SK-N-SH treated with all-trans-retinoic acid at 6 μM for 48 hours (cell line): ENCODE measurements at regions not wholly inside any gene's neighbourhood (a gene's known extent, or its start where the extent isn't known, plus 50 kb on each side); places are given as distances from the start of the nearest gene placed in this dataset.

Source experiments
- ATAC-seq: fragments of 200-7000 bp; cut with Tn5 transposase; 3 replicates; pipeline ENCODE4 v1.9.1; 2020; ENCODE audit warnings: mild to moderate bottlenecking, moderate library complexity
- ARNTL ChIP-seq: fragments of 450-650 bp; formaldehyde crosslinking; IDR thresholded peaks from 2 replicates; pipeline ENCODE4 v1.5.0; 2020; ENCODE audit warnings: low read depth, mild to moderate bottlenecking, moderate library complexity, borderline replicate concordance
- BACH2 ChIP-seq: fragments of 250-450 bp; sonication (Bioruptor Pico); IDR thresholded peaks from 2 replicates; pipeline ENCODE4 v1.9.0; 2021; ENCODE audit warnings: mild to moderate bottlenecking, borderline replicate concordance
- CSDC2 ChIP-seq: fragments of 250-450 bp; sonication (Bioruptor Pico); IDR thresholded peaks from 2 replicates; pipeline ENCODE4 v1.5.0; 2020; ENCODE audit warnings: mild to moderate bottlenecking, moderate library complexity
- ESRRG ChIP-seq: fragments of 250-450 bp; sonication (Bioruptor Pico); IDR thresholded peaks from 2 replicates; pipeline ENCODE4 v1.6.1; 2021; ENCODE audit warnings: mild to moderate bottlenecking
- ISL1 ChIP-seq: fragments of 250-450 bp; sonication (Bioruptor Pico); IDR thresholded peaks from 2 replicates; pipeline ENCODE4 v2.1.2; 2022; ENCODE audit warnings: mild to moderate bottlenecking, moderate library complexity
- OSR1 ChIP-seq: fragments of 250-450 bp; sonication (Bioruptor Pico); IDR thresholded peaks from 2 replicates; pipeline ENCODE4 v1.8.0; 2022; ENCODE audit warnings: moderate library complexity, mild to moderate bottlenecking, inconsistent platforms
- RARB ChIP-seq: fragments of 250-450 bp; sonication (Bioruptor Pico); IDR thresholded peaks from 2 replicates; pipeline ENCODE4 v1.8.0; 2021; ENCODE audit warnings: mild to moderate bottlenecking, moderate library complexity
- SNAI2 ChIP-seq: fragments of 250-450 bp; sonication (Bioruptor Pico); IDR thresholded peaks from 2 replicates; pipeline ENCODE4 v1.5.0; 2020; ENCODE audit warnings: mild to moderate bottlenecking, moderate library complexity
- TCF4 ChIP-seq: fragments of 250-450 bp; sonication (Bioruptor Pico); IDR thresholded peaks from 2 replicates; pipeline ENCODE4 v1.8.0; 2021; ENCODE audit warnings: mild to moderate bottlenecking, moderate library complexity, borderline replicate concordance
- TOX ChIP-seq: fragments of 250-450 bp; sonication (Bioruptor Pico); IDR thresholded peaks from 2 replicates; pipeline ENCODE4 v1.8.0; 2021; ENCODE audit warnings: mild to moderate bottlenecking, moderate library complexity, borderline replicate concordance
- ZC3H10 ChIP-seq: fragments of 250-450 bp; sonication (Bioruptor Pico); IDR thresholded peaks from 2 replicates; pipeline ENCODE4 v1.5.1; 2021; ENCODE audit warnings: mild to moderate bottlenecking, moderate library complexity
- ZFP3 ChIP-seq: fragments of 250-450 bp; sonication (Bioruptor Pico); IDR thresholded peaks from 2 replicates; pipeline ENCODE4 v1.5.0; 2020; ENCODE audit warnings: mild to moderate bottlenecking, moderate library complexity
- ZFP30 ChIP-seq: fragments of 450-650 bp; formaldehyde crosslinking; IDR thresholded peaks from 2 replicates; pipeline ENCODE4 v1.5.0; 2022; ENCODE audit warnings: mild to moderate bottlenecking, moderate library complexity
- ZNF565 ChIP-seq: fragments of 450-650 bp; formaldehyde crosslinking; conservative IDR thresholded peaks from 2 replicates; pipeline ENCODE4 v1.5.0; 2020; ENCODE audit warnings: low read depth, mild to moderate bottlenecking, moderate library complexity
- ZNF70 ChIP-seq: fragments of 450-650 bp; formaldehyde crosslinking; IDR thresholded peaks from 2 replicates; pipeline ENCODE4 v1.5.0; 2020; ENCODE audit warnings: mild to moderate bottlenecking, moderate library complexity
- ZNF8 ChIP-seq: fragments of 450-650 bp; formaldehyde crosslinking; IDR thresholded peaks from 2 replicates; pipeline ENCODE4 v1.5.0; 2020; ENCODE audit warnings: mild to moderate bottlenecking, moderate library complexity
- TF ChIP-seq, protein P1 (sequence below): fragments of 250-450 bp; sonication (Bioruptor Pico); IDR thresholded peaks from 2 replicates; pipeline ENCODE4 v1.5.1; 2021; ENCODE audit warnings: mild to moderate bottlenecking, moderate library complexity
- TF ChIP-seq, protein P2 (sequence below): fragments of 250-450 bp; sonication (Bioruptor Pico); IDR thresholded peaks from 2 replicates; pipeline ENCODE4 v1.5.0; 2020; ENCODE audit warnings: mild to moderate bottlenecking, moderate library complexity
- TF ChIP-seq, protein P3 (sequence below): fragments of 250-450 bp; sonication (Bioruptor Pico); IDR thresholded peaks from 2 replicates; pipeline ENCODE4 v1.8.0; 2020; ENCODE audit warnings: mild to moderate bottlenecking, moderate library complexity, borderline replicate concordance
- TF ChIP-seq, protein P4 (sequence below): fragments of 250-450 bp; sonication (Bioruptor Pico); IDR thresholded peaks from 2 replicates; pipeline ENCODE4 v1.8.0; 2021; ENCODE audit warnings: low read depth, mild to moderate bottlenecking, moderate library complexity, borderline replicate concordance

DNA sequence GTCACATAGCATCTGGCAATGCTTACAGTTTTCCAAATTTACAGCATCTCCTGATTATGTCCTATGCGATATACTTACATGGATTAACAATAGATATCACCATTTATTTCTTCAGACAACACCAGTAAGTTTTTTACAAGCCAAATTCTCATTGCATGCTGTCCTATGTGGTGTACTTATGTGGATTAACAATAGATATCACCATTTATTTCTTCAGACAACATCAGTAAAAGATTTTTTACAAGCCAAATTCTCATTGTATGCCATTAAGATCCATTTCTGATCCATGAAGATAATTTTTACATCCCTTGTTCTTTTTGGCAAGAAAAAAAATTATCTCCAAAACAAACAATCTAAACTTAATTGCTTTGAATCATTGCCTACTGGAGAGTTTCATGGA, 340.9 kb downstream of the KCNN2 start:
- no peak for ATAC-seq
- no peak for TF ChIP-seq ARNTL
- no peak for TF ChIP-seq ZNF8 (CRISPR knock-in tag)
- no peak for TF ChIP-seq ISL1 (CRISPR knock-in tag)
- no peak for TF ChIP-seq RARB (CRISPR knock-in tag)
- TF ChIP-seq ESRRG (CRISPR knock-in tag), result no peak
- TF ChIP-seq ZFP30 (CRISPR knock-in tag), result no peak
- TF ChIP-seq SNAI2 (CRISPR knock-in tag), result no peak
- TF ChIP-seq, protein P1, sequence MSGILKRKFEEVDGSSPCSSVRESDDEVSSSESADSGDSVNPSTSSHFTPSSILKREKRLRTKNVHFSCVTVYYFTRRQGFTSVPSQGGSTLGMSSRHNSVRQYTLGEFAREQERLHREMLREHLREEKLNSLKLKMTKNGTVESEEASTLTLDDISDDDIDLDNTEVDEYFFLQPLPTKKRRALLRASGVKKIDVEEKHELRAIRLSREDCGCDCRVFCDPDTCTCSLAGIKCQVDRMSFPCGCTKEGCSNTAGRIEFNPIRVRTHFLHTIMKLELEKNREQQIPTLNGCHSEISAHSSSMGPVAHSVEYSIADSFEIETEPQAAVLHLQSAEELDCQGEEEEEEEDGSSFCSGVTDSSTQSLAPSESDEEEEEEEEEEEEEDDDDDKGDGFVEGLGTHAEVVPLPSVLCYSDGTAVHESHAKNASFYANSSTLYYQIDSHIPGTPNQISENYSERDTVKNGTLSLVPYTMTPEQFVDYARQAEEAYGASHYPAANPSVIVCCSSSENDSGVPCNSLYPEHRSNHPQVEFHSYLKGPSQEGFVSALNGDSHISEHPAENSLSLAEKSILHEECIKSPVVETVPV (CRISPR knock-in tag), result no peak
- TF ChIP-seq, protein P2, sequence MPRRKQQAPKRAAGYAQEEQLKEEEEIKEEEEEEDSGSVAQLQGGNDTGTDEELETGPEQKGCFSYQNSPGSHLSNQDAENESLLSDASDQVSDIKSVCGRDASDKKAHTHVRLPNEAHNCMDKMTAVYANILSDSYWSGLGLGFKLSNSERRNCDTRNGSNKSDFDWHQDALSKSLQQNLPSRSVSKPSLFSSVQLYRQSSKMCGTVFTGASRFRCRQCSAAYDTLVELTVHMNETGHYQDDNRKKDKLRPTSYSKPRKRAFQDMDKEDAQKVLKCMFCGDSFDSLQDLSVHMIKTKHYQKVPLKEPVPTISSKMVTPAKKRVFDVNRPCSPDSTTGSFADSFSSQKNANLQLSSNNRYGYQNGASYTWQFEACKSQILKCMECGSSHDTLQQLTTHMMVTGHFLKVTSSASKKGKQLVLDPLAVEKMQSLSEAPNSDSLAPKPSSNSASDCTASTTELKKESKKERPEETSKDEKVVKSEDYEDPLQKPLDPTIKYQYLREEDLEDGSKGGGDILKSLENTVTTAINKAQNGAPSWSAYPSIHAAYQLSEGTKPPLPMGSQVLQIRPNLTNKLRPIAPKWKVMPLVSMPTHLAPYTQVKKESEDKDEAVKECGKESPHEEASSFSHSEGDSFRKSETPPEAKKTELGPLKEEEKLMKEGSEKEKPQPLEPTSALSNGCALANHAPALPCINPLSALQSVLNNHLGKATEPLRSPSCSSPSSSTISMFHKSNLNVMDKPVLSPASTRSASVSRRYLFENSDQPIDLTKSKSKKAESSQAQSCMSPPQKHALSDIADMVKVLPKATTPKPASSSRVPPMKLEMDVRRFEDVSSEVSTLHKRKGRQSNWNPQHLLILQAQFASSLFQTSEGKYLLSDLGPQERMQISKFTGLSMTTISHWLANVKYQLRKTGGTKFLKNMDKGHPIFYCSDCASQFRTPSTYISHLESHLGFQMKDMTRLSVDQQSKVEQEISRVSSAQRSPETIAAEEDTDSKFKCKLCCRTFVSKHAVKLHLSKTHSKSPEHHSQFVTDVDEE (CRISPR knock-in tag), result no peak

DNA sequence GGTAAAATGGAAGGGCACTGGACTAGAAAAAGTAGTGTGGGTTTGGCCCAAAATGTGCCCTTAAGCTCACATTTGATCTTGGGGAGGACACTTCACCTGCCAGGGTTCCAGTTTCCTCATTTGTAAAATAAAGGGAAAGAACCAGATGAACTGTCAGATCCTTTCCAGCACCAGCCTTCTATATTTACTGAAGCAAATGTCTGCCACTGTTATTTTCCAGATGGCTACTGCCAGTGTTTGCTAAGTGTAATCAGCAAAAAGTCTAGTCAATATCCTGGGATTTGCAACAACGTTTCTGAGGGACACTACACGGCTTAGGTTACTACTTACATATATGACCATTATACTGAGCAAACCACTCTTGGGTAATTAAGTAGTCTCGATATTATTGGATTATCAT, 340.3 kb downstream of the KCNN2 start:
- no peak for ATAC-seq
- TF ChIP-seq TCF4 (CRISPR knock-in tag) (no peak), ESRRG (CRISPR knock-in tag) (no peak), OSR1 (CRISPR knock-in tag) (no peak), ZNF8 (CRISPR knock-in tag) (no peak), ZNF70 (CRISPR knock-in tag) (no peak)
- TF ChIP-seq, protein P1 (CRISPR knock-in tag), result no peak
- TF ChIP-seq, protein P2 (CRISPR knock-in tag), result no peak

DNA sequence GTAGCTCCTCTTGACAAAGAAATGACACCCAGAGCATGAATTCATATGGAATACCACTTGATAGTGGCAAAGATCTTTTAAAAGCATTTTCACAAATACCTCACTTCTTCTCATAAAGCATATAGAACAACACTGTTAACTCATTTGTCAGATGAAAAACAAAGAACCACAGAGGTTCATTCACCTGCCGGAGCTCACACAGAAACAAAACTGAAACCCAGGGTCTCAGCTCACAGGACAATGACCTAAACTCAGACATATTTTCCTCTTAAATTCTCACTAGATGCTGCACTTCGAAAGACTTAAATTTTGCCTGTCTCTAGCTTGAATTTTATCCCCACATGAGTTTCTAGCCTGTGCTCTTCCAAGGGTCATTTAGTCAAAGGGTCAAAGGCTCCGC, 339.0 kb downstream of the KCNN2 start:
- ATAC-seq, result no peak
- no peak for TF ChIP-seq ESRRG (CRISPR knock-in tag)
- no peak for TF ChIP-seq BACH2 (CRISPR knock-in tag)
- TF ChIP-seq ZNF565 (CRISPR knock-in tag), result no peak
- TF ChIP-seq, protein P2 (CRISPR knock-in tag), result no peak
- no peak for TF ChIP-seq TCF4 (CRISPR knock-in tag)
- TF ChIP-seq, protein P3, sequence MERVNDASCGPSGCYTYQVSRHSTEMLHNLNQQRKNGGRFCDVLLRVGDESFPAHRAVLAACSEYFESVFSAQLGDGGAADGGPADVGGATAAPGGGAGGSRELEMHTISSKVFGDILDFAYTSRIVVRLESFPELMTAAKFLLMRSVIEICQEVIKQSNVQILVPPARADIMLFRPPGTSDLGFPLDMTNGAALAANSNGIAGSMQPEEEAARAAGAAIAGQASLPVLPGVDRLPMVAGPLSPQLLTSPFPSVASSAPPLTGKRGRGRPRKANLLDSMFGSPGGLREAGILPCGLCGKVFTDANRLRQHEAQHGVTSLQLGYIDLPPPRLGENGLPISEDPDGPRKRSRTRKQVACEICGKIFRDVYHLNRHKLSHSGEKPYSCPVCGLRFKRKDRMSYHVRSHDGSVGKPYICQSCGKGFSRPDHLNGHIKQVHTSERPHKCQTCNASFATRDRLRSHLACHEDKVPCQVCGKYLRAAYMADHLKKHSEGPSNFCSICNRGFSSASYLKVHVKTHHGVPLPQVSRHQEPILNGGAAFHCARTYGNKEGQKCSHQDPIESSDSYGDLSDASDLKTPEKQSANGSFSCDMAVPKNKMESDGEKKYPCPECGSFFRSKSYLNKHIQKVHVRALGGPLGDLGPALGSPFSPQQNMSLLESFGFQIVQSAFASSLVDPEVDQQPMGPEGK (CRISPR knock-in tag), result no peak
- TF ChIP-seq ZNF70 (CRISPR knock-in tag), result no peak
- no peak for TF ChIP-seq RARB (CRISPR knock-in tag)
- no peak for TF ChIP-seq CSDC2 (CRISPR knock-in tag)
- TF ChIP-seq ARNTL, result no peak
- TF ChIP-seq TOX (CRISPR knock-in tag), result no peak
- no peak for TF ChIP-seq ZC3H10 (CRISPR knock-in tag)
- TF ChIP-seq ZFP3, result no peak
- no peak for TF ChIP-seq ZNF8 (CRISPR knock-in tag)
- no peak for TF ChIP-seq ZFP30 (CRISPR knock-in tag)
- TF ChIP-seq, protein P1 (CRISPR knock-in tag), result no peak
- TF ChIP-seq, protein P4, sequence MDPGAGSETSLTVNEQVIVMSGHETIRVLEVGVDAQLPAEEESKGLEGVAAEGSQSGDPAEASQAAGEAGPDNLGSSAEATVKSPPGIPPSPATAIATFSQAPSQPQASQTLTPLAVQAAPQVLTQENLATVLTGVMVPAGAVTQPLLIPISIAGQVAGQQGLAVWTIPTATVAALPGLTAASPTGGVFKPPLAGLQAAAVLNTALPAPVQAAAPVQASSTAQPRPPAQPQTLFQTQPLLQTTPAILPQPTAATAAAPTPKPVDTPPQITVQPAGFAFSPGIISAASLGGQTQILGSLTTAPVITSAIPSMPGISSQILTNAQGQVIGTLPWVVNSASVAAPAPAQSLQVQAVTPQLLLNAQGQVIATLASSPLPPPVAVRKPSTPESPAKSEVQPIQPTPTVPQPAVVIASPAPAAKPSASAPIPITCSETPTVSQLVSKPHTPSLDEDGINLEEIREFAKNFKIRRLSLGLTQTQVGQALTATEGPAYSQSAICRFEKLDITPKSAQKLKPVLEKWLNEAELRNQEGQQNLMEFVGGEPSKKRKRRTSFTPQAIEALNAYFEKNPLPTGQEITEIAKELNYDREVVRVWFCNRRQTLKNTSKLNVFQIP (CRISPR knock-in tag), result no peak
- TF ChIP-seq, all 23 proteins: peak for 0
